ENCODE measurements at regions not wholly inside any gene's neighbourhood (a gene's known extent, or its start where the extent isn't known, plus 50 kb on each side); places are given as distances from the start of the nearest gene placed in this dataset.

- TF ChIP-seq CTCF (IDR thresholded peaks at IDR 0.05; ENCODE audit: borderline replicate concordance, extremely low read depth, low read length, poor library complexity, severe bottlenecking) = no peak
- no peak for TF ChIP-seq EZH2 (IDR thresholded peaks at IDR 0.05; ENCODE audit: borderline replicate concordance, low read depth, low read length, severe bottlenecking)
These were observed 87.8 kb upstream of the PRMT6 start for GRCh38 chr1:106968644-106969043.
